ENCODE measurements at regions not wholly inside any gene's neighbourhood (a gene's known extent, or its start where the extent isn't known, plus 50 kb on each side); places are given as distances from the start of the nearest gene placed in this dataset.

DNA sequence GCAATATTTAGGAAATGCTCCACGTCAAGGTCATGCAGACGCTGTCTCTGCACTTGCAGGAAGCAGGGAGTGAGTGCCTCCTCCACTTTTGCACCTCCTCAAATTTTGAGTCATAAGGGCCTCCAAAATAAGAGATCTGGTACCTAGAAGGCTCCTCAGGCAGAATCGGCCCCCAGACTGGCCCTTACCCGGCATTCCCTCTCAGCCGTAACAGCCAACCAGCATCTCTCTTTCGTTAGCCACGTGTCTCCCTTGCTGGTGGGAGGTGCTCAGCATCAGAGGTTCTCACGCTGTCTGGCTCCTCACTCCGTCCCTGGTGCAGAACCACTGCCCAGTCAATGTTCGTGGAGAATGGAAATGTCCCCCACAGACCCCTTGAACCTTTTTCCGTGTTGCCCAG, 75.3 kb downstream of the ANKRD60 start:
- Histone ChIP-seq H3K36me3 (no peaks in the 10 kb centered on the region), H3K27me3 (ENCODE audit: low read depth) (peaks cover 82% of the 10 kb centered on the region), H3K4me3 (no peak overlapping the region), H3K27ac (replicated peaks) (no peak overlapping the region), H3K4me1 (no peaks in the 10 kb centered on the region), H3K9me3 (replicated peaks) (no peaks in the 10 kb centered on the region)
- TF ChIP-seq, protein P1, sequence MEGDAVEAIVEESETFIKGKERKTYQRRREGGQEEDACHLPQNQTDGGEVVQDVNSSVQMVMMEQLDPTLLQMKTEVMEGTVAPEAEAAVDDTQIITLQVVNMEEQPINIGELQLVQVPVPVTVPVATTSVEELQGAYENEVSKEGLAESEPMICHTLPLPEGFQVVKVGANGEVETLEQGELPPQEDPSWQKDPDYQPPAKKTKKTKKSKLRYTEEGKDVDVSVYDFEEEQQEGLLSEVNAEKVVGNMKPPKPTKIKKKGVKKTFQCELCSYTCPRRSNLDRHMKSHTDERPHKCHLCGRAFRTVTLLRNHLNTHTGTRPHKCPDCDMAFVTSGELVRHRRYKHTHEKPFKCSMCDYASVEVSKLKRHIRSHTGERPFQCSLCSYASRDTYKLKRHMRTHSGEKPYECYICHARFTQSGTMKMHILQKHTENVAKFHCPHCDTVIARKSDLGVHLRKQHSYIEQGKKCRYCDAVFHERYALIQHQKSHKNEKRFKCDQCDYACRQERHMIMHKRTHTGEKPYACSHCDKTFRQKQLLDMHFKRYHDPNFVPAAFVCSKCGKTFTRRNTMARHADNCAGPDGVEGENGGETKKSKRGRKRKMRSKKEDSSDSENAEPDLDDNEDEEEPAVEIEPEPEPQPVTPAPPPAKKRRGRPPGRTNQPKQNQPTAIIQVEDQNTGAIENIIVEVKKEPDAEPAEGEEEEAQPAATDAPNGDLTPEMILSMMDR (IDR thresholded peaks at IDR 0.05; ENCODE audit: borderline replicate concordance): no peak
- no peak for DNase-seq
- intact Hi-C loops (cut with micrococcal nuclease): no loop called here

DNA sequence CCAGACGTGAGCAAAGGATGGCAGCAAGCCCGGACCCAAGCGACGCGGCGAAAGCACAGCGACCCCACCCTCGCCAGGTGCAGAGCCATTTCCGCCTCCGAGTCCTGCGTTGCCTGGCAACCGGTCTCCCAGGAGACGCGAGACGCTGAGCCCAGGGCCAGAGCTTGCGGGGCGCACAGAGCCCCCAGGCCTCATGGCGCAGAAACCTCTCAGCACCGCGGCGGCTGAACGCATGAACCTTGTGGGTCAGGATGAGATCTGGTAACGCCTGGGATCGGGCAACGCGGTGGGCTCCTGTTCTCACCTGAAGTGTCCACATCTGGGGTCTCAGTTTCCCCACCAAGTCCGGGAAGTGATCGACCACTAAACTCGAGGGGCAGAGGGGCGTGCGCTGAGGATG, 77.7 kb downstream of the ANKRD60 start:
- H3K4me3 ChIP-seq: no peak overlapping the region
- no peaks in the 10 kb centered on the region for H3K4me1 ChIP-seq
- H3K27ac ChIP-seq (replicated peaks): no peak overlapping the region
- H3K27me3 ChIP-seq (ENCODE audit: low read depth): peaks cover 98% of the 10 kb centered on the region
- intact Hi-C loops (cut with micrococcal nuclease): no loop called here
- peaks cover 4% of the 10 kb centered on the region for H3K9me3 ChIP-seq (replicated peaks)
- TF ChIP-seq, protein P1 (IDR thresholded peaks at IDR 0.05; ENCODE audit: borderline replicate concordance): no peak
- DNase-seq: no peak
- no peaks in the 10 kb centered on the region for H3K36me3 ChIP-seq

DNA sequence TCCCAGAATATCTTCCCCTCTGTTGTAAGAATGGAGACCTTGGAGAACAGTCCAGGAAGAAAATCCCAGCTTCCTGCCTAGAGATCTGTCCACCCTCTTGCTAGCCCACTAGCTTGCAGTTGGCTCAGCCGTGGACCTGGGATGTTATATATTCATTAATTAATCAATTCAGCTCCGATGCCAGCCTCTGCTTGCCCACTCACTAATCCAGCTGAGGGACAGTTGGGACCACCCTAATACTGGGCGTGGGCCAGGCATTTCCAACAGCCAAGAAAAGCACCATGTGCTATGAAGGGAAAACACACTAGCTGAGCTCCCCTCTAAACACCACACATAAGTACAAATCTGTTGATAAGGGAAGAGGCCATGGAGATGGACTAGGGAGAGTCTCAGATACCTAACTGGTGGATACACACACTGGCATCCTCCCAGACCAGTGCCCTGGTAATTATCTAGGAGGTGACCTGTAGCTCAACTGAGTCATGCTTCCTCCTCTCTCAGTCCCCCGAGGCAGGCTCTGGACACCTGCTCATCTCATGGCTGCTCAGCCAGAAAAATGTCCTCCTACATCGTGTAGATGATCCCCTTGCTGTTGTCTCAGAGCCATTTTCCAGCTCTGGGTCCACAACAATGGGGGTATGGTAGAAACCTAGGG, 78.9 kb downstream of the ANKRD60 start:
- intact Hi-C loops (cut with micrococcal nuclease): no loop called here
- DNase-seq: no peak
- TF ChIP-seq, protein P1 (IDR thresholded peaks at IDR 0.05; ENCODE audit: borderline replicate concordance): no peak
- Histone ChIP-seq H3K27me3 (ENCODE audit: low read depth) (peaks cover 98% of the 10 kb centered on the region), H3K4me1 (no peaks in the 10 kb centered on the region), H3K4me3 (no peak overlapping the region), H3K9me3 (replicated peaks) (peaks cover 4% of the 10 kb centered on the region), H3K27ac (replicated peaks) (no peak overlapping the region), H3K36me3 (no peaks in the 10 kb centered on the region)

DNA sequence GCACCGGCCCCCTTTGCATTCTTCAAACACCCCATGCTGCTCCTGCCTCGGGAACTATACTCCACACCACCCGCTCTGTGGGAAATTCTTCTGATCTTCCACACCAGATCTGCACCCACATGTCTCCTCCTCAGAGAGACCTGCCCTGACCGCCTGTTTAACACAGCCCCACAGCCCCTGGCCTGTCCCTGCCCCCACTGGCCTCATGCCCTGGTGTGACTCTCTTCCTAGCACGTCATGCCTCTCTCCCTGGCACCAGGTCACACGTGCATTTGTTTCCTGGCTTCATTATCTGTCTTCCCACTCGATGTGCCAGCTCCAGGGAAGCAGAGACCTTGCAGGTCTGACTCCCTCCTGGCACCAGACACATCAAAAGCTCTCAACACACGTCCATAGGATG, 79.6 kb downstream of the ANKRD60 start:
- H3K36me3 ChIP-seq: no peaks in the 10 kb centered on the region
- H3K9me3 ChIP-seq (replicated peaks): peaks cover 9% of the 10 kb centered on the region
- intact Hi-C loops (cut with micrococcal nuclease): no loop called here
- H3K4me1 ChIP-seq: no peaks in the 10 kb centered on the region
- H3K27ac ChIP-seq (replicated peaks): no peak overlapping the region
- TF ChIP-seq, protein P1 (IDR thresholded peaks at IDR 0.05; ENCODE audit: borderline replicate concordance): no peak
- no peak overlapping the region for H3K4me3 ChIP-seq
- peaks cover 96% of the 10 kb centered on the region for H3K27me3 ChIP-seq (ENCODE audit: low read depth)
- no peak for DNase-seq

DNA sequence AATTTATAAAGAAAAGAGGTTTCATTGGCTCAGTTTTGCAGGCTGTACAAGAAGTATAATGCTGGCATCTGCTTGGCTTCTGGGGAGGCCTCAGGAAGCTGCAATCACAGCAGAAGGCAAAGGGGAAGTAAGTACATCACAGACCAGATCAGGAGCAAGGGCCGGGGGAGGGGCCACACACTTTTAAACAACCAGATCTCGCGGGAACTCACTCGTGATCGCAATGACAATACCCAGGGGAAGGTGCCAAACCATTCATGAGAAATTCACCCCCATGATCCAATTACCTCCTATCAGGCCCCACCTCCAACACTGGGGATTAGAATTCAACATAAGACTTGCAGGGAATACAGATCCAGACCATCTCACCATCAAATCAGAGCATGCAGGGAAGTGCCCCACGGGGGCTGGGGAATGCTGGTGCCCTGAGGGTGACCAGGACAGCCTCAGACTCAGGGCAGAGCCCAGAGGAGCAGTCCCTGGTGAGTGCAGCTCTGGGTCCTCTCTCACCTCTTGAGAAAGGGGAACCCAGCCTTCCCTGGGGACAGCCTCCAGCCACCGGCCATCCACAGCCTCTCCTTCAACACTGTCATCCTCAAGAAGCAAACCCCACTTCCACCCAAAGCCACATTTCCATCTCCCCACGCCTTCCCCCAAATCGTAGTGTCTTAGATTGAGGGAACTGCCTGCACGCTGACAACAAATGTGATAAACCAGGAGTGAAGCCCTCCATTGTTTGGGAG, 80.7 kb downstream of the ANKRD60 start:
- intact Hi-C loops (cut with micrococcal nuclease): no loop called here
- TF ChIP-seq, protein P1 (IDR thresholded peaks at IDR 0.05; ENCODE audit: borderline replicate concordance): no peak
- H3K4me1 ChIP-seq: no peaks in the 10 kb centered on the region
- no peak overlapping the region for H3K27ac ChIP-seq (replicated peaks)
- no peak for DNase-seq
- H3K36me3 ChIP-seq: no peaks in the 10 kb centered on the region
- H3K27me3 ChIP-seq (ENCODE audit: low read depth): peaks cover 95% of the 10 kb centered on the region
- peaks cover 9% of the 10 kb centered on the region for H3K9me3 ChIP-seq (replicated peaks)
- H3K4me3 ChIP-seq: no peak overlapping the region

All from left ventricle myocardium inferior (tissue), 1 donor.